GM18868 (cell line): ENCODE measurements at regions not wholly inside any gene's neighbourhood (a gene's known extent, or its start where the extent isn't known, plus 50 kb on each side); places are given as distances from the start of the nearest gene placed in this dataset.
A peak's percentile ranks its signal among the peaks of the same experiment; 100 is the strongest.
"Not testable (repeated sequence)": the region's sequence is repeated elsewhere in the genome, so short reads cannot be mapped to it uniquely, and the experiment has no call there.

ENCODE experiments used
- ATAC-seq: cut with Tn5 transposase; IDR thresholded peaks from one replicate; pipeline ENCODE4 v1.9.1; 2021; ENCODE audit warnings: mild to moderate bottlenecking, moderate library complexity; ENCODE audit not compliant: unreplicated experiment

DNA sequence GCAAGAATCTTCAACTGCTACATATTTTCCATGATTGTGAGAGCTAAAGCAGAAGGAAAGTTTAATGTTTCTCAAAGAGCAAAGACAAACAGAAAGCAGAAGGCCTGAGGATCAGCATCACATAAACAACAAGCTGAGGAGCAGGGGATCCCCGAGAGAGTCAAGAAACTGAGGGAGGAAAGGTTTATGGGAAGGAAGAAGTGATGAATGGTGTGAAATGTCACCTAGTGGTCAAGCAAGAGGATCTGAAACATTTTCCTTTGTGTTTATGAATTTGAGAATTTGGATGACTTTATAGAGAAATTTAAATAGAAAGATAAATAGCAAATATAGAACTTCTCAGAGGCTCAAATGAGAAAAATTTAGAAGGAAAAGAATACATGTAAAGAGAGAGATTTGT is 481.9 kb downstream of the CHSY3 start:
- no peak for ATAC-seq

DNA sequence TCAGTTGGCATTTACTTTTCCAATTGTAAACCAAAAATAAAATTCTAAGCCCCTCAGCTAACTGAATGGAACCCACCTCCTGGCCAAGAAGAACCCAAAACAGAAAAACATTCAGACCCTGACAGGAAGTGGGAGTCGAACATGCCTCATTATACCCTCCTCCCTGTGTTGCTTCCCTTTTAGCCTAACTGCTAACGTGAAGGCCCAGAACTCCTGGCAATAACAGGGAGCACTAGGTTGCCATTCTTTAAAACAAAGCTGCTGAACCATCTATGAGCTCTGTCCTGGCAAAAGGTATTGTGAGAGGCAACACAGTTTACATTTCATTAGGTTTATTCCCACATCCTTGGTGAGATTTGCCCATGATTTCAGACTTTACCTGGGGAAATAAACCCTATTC is 481.4 kb downstream of the CHSY3 start:
- ATAC-seq, result no peak

DNA sequence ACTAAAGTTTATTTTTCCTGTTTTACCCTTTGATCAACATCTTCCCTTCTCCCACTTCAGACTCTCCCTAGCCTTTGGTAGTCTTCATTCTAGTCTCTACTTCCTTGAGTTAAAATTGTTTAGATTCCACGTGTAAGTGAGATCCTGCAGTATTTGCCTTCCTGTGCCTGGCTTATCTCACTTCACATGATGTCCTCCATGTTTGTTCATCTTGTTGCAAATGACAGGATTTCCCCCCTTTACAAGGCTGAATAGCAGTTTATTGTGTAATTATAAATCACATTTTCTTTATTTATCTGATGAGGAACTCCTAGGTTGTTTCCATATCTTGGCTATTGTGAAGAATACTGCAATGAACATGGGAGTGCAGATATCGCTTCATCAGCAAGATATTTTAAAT is 461.7 kb downstream of the CHSY3 start:
- no peak for ATAC-seq

DNA sequence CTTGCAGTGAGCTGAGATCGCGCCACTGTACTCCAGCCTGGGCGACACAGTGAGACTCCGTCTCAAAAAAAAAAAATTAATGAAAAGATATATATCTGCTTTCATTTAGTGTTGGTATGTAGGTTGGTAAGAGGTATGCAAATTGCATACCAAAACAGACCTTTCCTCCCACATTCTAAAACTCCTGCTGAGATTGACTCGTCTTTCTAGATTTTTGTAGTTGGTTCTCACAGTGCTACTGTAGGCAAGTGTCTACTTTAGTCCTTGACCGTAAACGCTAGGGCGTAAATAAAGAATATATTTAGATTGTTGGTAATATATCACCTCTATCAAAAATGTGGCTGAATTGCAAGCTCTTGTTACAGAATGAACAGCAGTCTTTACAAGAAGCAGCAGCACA is 445.9 kb downstream of the CHSY3 start:
- ATAC-seq, result no peak

DNA sequence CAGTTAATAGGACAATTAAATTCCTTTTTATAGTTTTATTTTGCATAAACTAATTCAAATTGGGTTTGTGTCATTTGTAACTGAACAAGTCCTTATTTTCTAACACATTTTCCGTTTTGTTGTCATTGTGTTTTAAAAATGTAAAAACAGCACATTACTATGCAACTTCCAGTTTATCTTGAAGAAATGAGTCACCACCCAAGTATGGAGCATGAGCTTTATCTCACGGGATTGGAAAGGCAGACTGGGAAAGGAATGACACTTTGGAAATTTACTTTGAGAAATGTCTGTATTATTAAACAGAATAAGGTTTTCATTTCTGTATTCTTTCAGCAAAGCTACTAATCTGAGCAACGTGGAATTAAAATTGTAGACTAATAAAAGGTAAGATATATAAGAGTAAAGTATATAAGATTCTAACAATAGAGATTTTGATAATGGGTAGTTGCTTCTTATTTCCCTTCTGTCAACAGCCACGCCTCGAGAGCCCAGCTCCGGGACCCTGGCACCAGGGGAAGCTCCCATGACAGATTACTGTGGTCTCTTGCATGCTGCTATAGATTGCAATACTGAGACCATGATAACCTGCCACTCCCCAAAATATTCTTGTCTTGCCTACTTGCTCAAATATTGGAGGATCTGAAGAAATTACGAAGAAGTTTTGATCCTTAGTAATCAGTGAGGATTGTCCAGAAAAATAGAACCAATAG is 433.1 kb downstream of the CHSY3 start:
- no peak for ATAC-seq

DNA sequence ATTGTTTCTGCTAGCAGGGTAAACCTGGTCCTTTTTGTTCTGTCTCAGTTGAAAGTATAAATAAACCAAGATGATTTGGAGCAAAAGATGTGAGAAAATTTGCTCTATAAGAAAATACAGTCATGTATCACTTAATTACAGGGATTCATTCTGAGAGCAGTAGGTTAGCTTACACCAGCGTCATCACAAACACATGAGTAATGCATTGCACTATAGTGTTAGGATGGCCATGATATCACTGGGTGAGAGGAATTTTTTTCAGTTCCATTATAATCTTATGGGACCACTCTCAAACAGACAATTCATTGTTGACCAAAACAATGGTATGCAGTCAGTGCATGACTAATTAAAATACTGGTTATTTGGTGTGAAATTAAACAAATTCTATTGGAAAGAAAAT is 430.9 kb downstream of the CHSY3 start:
- ATAC-seq, result no peak

DNA sequence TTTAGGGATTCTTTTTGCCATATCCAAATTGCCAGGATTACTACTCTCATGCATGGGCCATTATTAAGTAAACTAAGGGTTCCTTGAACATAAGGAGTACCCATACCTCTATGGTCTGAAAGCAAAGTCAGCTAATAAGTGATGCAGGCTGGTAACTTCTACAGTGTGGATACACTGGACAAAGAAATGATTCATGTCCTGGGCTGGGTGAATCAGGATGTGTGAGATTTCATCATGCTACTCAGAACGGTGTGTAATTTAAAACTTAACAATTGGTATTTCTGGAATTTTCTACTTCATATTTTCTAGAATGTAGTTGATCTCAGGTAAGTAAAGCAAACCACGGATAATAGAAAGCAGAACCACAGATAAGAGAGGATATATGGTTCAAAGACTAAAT is 428.8 kb downstream of the CHSY3 start:
- no peak for ATAC-seq

DNA sequence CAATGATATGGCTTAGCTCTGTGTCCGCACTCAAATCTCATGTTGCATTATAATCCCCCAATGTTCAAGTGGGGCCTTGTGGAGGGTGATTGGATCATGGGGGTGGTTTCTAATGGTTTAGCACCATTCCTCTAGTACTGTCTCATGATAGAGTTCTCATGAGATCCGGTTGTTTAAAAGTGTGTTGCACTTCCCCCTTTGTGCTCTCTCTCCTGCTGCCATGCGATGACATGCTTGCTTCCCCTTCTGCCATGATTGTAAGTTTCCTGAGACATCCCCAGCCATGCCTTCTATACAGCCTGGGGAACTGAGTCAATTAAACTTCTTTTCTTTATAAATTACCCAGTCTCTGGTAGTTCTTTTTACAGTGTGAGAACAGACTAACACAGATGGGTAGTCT is 427.1 kb downstream of the CHSY3 start:
- ATAC-seq, result no peak

DNA sequence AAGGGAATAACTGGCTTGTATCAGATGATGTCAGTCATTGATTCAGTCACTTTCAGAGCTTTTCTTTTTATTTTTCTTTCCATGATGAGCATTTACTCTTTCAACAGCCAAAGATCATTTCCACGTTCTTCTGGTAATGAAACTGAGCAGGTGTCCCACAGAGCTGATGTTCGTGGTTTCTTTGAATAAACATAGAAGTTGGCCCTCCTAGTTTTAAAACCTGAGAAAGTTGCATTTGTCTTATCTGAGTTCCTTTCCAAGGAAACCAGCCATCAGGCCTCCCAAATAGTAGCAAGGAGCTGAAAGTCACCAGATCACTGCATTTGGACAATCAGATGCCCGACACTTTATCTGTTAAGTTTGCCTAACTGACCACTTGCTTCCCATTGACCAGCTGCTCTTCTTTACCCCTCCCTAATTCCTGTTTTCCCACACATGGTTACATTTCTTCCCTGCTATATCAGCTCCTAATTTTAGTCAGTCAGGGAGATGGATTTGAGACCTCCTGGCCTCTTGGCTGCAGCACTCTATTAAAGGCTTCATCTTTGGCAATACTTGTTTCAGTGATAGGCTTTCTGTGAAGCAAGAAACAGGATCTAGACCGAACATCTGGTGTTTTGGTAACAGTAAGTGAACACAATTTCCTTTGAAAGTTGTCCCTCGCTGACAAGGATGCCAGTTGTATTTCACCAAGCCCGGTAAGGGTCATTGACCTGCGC is 420.8 kb downstream of the CHSY3 start:
- ATAC-seq, result no peak

DNA sequence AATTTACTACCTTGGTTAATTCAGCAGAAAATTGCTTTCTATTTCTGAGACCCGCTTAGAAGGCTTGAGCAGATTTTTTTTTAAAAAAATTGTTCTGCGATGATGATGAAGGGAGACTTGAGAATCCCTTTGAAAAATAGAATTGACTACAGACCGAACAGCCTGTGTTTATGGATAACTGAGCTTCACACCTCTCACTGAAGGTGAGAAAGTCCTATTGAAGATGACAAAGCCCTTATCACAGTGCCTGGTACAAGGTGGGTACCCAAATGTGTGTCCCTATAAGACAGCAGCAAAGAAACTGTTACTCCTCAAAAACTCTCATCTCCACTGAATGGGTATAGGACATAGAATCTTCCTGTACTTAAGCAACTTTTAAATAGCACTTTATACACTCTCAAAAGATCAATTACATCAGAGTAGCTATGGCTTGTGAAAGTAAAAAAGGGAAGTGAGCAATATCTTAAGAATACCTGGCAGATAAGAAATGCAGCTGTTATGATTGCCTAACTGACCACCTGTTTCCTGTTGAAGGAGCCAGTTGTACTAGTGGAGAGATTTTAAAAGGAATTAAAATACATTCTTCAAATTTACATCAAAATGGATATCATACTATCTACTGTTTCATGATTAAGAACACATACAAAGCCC is 419.7 kb downstream of the CHSY3 start:
- ATAC-seq, result peak; percentile 100

DNA sequence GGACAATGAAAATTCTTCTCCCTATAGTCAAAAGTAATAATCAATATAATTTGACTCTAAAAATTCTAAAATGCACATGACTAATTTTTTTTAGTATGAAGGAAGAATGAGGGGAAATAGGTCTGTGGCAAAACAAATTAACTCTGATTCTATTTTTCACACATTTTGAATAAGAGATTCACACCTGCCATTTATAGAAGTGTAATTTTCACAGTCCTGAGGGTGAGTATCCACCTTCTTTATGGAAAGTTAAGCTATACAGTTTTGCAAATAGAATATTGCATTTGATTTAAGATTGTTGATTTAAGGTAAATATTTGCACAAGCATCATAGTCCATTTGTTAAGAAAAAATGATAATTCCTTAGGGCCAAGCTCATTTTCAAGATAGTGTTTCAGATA is 417.7 kb downstream of the CHSY3 start:
- no peak for ATAC-seq

DNA sequence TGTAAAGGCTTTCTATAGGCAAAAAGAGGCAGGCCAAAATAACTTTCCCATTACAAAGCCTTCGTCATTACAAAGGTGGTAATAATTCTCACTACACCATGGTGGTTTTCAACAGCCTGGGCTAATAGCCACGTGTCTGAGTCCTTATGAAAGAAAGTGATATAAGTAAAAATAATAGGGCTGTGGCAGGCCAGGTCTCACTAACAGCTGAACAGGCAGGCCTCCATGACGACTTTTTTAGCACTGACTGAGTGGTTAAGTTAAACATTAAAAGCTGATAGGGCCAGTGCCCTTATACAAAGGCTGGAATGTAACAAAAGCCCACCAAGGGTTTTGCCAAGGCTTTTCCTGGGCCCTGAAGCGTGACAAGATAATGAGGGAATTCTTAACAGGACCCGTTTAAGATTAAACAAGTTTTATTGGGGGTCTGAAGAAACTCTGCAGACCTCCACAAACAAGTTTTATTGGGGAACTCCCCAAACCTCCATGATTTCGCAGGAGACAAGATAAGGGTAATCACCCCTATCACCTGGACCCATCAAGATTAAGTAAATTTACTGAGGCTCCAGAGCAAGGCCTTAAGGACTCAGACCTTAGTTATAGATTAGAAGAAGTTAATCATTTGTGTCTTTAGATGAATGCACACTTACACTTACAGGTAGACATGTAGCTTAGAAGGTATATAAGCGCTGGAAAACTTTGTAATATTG is 412.9 kb downstream of the CHSY3 start:
- no peak for ATAC-seq

DNA sequence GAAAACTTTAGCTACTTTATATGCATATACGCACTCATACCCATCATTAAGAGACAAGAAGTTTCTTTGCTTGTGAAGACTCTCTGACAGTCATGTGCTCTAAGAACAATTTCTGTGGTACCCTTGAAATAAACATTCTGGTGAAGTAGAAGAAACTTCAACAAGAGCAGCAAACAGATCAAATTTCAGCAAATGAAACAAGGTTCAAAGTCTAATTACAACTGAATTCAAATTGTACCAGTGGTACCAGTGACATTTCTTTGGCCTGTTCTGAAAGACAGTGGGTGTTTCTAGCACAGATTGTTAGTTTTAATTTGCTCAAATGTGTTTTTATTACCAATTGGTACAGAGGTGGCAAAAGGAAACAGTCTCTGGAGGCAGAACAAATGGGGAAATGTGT is 391.0 kb downstream of the CHSY3 start:
- ATAC-seq, result no peak

DNA sequence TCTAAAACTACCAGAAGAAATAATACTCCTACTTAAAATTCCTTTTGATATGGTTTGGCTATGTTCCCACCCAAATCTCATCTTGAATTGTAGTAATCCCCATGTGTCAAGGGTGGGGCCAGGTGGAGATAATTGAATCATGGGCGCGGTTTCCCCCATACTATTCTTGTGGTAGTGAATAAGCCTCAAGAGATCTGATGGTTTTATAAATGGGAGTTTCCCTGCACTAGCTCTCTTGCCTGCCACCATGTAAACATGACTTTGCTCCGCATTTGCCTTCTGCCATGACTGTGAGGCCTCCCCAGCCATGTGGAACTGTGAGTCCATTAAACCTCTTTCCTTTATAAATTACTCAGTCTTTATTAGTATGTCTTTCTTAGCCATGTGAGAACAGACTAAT is 390.5 kb downstream of the CHSY3 start:
- ATAC-seq, result not testable (repeated sequence)

DNA sequence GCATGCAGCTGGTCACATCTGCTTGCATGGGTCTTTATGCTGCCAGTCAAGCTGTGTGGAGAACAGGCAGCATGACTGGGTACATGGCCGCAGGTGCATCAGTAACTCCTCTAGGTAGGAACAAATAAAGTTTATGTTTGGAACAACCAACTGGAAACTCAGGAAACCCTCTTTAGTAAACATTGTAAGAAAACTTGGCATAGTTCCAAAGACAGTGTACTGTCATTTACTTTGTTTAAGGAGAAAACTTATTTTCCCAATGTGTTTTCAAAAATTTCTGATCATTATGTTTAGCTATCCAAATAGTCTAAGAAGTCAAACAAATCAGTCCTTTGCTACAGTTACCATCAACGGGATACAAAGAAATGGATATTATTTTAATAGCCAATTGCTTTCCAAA is 386.0 kb downstream of the CHSY3 start:
- ATAC-seq, result no peak

DNA sequence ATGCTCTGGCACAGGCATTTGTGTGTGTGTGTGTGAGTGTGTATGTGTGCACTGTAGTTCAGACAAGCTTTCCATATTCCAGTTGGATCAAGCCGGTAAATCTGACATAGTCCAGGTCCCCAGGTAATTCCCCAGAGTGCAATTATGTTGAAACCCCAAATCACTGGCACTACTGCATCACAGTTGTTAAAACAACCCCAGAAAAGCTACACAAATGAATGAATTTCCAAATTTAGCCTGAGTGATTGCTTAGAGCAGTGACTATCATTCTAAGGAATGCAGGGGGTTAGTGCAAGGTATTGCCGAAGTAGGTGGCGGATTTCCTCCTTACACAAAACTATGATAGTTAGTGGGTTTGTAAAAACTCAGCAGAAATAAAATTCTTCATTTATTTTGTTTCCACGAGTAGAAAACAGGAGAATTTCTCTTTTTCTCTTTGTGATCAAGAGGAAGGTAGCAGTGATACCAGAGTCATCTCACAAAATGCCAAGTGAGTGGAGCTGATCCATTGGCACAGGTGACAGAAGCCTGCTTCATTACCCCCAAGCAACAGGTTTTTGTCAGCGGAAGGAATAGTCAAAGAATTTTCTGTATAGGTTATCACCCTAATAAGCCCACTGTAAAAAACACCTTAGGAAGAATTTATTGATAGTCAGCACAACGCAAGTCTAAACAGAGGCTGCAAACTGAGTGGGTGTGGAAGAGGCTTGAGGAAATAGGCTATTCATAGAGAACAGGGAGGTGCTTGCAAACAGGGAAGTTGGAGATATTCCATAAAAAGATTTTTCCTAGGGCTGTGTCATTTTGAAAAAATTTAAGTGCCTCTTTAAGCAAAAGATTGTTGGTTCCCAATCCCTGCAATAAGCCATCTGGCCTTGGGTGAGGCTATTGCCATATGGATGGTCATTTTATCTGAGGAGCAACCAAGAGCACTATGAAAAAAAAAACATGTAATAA is 385.1 kb downstream of the CHSY3 start:
- ATAC-seq, result no peak

DNA sequence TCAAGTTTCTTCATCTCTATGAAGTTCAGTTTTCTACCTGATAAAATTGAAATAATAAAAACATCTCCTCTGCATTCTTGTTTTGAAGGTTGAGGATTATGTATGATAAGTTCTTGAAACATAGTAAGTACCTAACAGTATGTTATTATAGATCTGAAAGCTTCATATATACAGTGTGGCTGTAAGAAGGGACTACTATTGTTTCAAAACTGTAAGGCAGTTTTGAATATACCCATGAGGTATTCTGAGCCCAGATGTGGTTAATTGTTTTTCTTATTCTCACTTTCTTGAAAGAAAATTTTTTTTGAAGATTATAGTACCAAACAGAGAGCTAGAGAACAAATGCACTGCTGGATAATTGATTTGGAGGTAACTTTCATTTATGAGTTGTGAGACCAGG is 383.2 kb downstream of the CHSY3 start:
- no peak for ATAC-seq

DNA sequence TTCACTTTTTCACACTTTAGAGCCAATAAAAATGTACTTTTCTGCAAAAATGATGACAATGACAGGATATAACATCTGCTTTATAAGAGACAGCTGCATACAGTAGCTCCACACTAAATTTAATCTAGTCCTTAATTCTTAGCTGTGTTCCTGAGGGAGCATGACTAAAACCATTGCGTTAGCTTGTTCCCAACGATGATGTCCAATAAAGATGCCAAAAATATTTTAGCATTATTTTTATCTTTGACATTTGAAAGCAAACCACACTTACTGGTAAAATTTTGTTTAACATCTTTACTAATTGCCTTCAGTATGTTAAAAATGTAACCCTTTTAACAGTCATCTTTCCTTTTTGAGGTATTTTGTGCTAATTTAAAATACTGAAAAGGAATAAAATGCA is 382.7 kb downstream of the CHSY3 start:
- ATAC-seq, result no peak

DNA sequence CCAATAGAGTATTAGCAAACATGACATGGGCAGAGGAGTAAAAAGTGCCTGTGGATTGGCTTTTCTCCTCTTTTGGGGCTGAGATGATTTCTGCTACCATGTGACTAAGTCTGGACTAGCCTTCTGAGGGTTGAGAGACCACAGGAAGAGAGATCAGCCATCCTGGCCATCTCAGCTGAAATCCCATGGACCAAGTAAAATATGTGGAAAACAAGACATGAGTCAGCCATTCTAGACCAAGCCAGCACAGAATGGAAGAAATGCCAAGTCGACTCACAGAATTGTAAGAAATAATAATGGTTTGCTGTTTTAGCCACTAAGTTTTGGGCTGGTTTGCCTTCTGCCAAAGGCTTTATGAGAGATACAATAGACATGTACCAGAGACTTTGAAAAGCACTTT is 377.8 kb downstream of the CHSY3 start:
- no peak for ATAC-seq

DNA sequence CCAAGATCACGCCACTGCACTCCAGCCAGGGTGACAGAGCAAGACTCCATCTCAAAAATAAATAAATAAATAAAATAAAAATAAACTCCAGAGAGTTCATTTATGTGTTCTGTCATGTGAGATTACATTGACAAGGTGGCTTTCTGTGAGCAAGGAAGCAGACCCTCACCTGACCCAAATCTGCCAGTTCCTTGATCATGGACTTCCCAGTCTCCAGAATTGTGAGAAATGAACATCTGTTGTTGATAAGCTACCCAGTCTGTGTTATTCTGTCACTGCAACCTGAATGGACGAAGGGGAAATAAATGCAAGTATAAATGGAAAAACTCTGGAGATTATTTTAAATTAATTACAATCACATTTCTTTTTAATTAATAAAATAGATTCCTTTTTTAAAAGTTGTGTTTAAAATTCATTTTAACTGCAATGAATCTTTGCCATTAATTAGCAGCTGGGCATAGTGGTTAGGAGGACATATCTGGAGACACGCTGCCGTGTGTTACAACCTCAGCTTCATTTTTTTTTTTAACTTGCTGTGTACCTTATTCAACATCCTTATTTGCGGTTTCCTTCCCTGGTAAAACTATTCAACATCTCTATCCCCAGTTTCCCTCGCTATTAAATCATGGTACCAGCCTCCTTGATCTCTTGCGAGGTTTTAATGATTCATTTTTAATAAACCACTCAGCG is 376.4 kb downstream of the CHSY3 start:
- no peak for ATAC-seq
